CD4-positive, alpha-beta T cell treated with Interleukin-2 at 100 ng/mL for 4 hours (primary cell): ENCODE measurements at regions not wholly inside any gene's neighbourhood (a gene's known extent, or its start where the extent isn't known, plus 50 kb on each side); places are given as distances from the start of the nearest gene placed in this dataset.

Experiments
- DNase-seq: peaks from one replicate; pipeline ENCODE4 v3.0.0-alpha.2; 2020; ENCODE audit warnings: low spot score

DNA sequence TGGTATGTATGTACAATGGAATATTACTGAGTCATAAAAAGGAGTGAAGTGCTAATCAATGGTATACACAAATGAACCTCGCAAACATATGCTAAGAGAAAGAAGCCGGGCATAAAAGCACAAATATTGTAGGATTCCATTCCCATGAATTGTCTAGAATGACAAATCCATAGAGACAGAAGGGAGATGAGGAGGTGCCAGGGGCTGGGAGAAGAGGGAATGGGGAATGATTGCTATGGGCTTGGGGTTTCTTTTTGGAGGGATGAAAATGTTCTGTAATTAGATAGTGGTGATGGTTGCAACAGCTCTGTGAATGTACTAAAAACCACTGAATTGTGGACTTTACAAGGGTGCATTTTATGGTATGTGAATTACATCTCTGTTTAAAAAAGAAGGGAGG lies 73.5 kb downstream of the GLI2 start:
- DNase-seq: no peak

DNA sequence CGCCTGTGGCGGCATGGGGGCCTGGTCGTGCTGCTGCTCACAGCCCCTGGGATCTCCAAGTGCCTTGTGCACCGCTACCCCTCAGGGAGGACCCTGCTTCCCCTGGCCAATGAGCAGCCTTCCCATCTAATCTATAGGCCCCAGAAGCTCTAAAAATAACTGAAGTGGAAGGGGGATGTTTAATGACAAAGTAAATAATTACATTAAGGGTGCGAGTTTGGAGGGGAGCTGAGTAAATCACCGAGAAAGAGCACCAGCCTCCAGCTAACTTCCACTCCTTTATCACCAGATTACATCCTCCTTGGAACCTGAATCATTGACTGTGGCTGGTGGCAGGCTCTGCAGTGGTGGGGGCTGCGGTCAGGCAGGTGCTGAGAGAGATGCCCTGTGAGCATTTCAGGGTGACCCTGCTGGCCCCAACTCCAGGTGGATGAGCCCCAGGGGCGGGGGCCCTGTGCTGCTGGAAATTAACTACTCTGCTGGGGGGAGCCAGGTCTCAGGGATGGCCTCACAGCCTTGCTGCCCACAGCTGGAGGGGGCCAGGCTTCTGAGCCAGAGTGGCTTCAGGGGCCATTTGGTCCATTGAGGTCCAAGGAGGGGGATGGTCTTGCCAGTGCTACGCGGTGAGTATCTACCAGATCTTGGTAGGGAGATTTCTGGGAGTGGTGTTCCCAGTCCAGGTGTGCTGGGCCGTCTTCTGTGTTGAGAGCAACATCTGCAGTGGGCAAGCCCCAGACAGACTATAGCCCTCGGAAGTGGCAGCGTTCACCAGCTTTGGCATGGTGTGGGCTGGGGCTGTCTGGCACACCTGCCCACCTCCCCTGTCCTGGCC lies 74.2 kb downstream of the GLI2 start:
- no peak for DNase-seq

GRCh38 chr2:120810639-120811038 lies 75.0 kb downstream of the GLI2 start:
- DNase-seq: no peak

DNA sequence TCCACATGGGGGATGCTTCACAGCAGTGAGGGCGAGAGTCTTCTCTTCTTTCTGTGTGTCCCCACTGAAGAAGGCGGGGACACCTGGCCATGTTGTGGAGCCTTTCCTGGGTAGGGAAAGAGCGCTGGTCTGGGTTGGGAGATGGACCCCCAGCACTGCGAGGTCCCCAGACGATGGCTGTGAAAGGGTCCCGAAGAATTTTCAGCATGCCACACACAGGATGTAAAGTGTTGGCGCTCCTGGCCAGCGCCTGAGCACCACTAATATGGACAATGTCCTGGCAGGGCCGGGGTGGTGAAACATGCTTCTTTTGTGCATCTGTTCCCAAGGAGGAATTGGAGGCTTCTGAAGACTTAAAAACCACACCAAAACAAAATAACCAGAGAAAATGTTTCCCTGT lies 77.2 kb downstream of the GLI2 start:
- no peak for DNase-seq

GRCh38 chr2:120814352-120814751 lies 78.7 kb downstream of the GLI2 start:
- no peak for DNase-seq

DNA sequence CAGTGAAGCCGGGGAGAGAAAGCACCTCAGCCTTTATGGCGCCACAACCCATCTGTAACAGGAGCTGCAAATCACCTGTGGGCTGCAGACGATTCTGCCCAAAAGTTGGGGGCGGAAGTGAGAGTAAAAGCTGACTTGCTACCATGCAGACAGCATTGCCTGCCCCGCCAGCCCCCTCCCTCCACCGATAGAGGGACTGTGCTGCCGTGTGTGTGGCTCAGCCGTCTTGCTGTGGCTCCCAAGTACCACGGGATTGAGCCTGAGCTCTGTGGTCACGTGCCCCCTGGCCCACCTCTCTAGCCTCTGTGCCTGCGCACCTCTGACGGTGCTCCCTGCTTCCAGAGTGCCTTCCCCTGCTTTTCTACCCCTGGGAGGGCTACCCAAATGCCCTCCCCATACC lies 79.6 kb downstream of the GLI2 start:
- DNase-seq: no peak

DNA sequence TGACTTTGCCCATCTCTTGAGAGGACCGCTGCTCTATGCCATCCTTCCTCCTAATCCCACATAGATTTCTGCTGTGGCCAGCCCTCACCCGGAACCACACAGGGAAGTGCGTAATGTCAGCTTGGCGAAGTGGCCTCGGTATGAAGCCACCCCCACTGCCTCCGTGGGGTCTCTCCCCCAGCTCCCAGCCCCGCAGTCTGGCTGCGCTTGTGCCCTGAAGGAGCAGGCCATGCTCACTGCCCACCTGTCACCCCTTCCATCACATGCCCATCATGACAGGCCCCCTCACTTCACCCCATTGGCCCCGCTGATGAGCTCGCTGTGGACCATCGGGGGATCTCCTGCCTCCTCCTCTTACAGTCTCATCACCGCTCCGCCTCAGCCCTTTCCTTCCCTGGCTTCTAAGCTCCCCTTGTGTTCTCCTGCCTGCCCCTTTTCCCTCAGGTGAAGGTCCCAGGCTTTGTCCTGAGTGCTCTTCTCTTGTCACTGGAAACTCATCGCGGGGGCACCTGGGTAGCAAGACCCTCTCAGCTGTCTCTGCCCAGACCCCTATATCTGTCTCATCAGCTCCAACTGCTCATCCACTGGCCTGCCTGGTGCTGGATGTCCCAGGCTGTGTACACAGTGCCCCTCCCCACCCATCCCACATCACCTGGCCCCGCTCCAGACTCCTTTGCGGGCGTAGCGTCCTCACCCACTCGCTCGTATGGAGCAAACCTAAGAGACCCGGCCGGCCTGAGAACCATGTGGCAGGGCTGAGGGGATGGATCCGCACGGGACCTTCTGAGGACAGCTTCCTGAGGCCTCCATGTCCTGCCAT lies 81.7 kb downstream of the GLI2 start:
- DNase-seq: no peak

GRCh38 chr2:120817956-120818325 lies 82.3 kb downstream of the GLI2 start:
- DNase-seq: no peak

GRCh38 chr2:120818441-120818920 lies 82.8 kb downstream of the GLI2 start:
- no peak for DNase-seq

GRCh38 chr2:120819720-120820210 lies 84.1 kb downstream of the GLI2 start:
- no peak for DNase-seq

GRCh38 chr2:120820263-120820952 lies 84.7 kb downstream of the GLI2 start:
- DNase-seq: no peak

- DNase-seq: no peak
Observed at GRCh38 chr2:120820953-120821279, 85.2 kb downstream of the GLI2 start.

GRCh38 chr2:120821446-120822160 lies 85.9 kb downstream of the GLI2 start:
- no peak for DNase-seq

DNA sequence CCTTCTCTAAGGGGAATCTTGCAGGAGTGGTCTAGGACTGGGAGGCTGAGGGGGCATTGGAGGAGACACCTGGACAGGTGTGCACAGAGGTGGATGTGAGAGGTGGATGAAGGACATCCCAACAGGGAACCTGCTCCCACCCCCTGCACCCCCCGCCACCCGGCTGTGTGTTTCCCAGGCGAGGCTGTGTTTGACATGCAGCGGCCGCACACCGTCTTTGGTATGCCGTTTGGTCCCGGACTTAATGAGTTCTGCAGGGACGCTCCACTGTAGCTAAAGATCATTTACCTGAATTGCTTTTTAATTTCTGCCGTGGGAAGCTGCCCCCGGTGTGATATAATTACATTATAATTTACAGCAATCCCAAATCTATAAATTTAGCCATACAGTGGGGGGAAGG lies 87.3 kb downstream of the GLI2 start:
- DNase-seq: no peak

DNA sequence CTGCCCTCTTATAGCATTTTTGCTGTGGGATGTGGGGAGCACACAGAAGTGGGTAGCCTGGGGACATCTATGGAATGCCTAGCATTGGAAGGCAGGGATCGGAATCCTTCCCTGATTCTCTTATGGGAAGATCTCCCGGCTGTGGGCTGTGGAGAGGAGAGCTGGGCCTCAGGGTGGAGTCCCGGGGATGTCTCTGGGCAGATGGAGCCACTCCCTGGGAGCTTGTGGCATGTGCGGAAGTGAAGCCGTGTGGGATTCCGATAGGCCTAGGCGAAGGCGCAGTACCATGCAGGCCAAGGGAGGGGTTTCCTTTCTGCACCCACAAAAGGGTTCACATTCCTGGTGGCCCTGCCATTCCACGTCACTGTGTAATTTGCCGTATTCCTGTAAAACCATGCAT lies 87.9 kb downstream of the GLI2 start:
- no peak for DNase-seq

- no peak for DNase-seq
Observed at GRCh38 chr2:120824246-120824645, 88.6 kb downstream of the GLI2 start.

DNA sequence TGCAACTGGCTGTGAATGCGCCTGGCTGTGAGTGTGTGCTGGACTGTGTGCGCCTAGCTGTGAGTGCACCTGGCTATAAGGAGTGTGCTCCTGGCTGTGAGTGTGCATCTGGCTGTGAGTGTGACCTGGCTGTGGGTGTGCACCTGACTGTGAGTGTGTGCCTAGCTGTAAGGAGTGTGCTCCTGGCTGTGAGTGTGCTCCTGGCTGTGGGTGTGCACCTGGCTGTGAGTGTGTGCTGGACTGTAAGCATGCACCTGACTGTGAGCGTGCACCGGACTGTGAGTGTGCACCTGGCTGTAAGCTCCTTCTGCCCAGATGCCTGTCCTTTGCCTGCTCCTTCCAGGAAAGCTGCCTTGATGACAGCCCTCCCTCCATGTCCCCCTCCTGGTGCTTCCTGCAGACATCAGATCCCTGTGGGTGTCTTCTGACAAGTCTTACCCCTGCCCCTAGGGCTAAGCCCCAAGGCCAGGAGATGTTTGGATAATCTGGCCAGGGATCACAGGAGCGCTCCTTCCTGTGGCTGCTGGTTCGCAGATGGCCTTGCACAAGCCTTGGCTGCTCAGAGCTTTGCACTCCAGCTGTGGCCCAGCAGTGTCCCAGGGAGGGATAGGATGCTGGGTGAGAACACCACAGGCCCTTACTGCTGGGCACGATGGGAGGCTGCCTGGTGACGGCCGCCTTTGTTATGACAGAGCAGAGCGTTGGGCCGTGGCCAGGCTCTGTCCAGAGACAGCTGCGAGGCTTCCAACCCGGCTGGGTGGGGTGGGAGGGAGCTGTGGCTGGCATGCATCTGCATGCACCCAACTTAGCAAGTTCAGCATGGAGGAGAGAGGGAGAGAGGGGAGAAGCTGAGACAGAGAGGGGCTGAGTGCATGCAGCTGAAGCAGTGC lies 89.9 kb downstream of the GLI2 start:
- no peak for DNase-seq

- DNase-seq: no peak
Observed at GRCh38 chr2:120826260-120826648, 90.6 kb downstream of the GLI2 start.

GRCh38 chr2:120826716-120827410 lies 91.2 kb downstream of the GLI2 start:
- no peak for DNase-seq

GRCh38 chr2:120828066-120828465 lies 92.4 kb downstream of the GLI2 start:
- DNase-seq: no peak
